ENCODE measurements at regions not wholly inside any gene's neighbourhood (a gene's known extent, or its start where the extent isn't known, plus 50 kb on each side); places are given as distances from the start of the nearest gene placed in this dataset.

DNA sequence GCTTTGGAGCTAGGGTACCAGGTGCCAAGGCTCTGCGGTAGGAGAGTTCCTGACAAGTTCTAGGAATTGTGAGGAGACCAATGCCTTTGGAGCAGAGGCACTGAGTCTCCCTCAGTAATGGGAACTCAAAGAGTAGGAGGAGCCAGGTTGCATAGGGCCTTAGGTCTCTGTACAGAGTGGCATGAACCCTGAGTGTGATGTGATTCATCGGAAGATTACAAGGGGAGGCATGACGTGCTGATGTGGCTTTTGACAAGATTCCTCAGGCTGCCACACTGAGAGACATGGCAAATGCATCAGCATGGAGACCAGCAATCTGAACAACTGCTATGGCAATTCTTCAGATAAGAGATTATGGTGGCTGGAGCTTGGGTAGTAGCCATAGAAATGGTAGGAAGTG, 94.6 kb upstream of the SLC44A3 start:
- Histone ChIP-seq H3K9ac (ENCODE audit: low read depth in 1 of 2, low read length in 2 of 2) (no peak overlapping the region), H3K27me3 (ENCODE audit: control insufficient read depth in 4 of 4, insufficient read depth in 4 of 4, low read length in 3 of 4) (no peaks in the 10 kb centered on the region), H3K36me3 (ENCODE audit: control insufficient read depth in 4 of 4, insufficient read depth in 3 of 4, low read depth in 1 of 4, low read length in 3 of 4) (no peaks in the 10 kb centered on the region), H3K27ac (ENCODE audit: low read depth in 1 of 2, low read length in 2 of 2) (no peak overlapping the region), H3K9me3 (ENCODE audit: control insufficient read depth in 4 of 4, low read length in 3 of 4) (no peaks in the 10 kb centered on the region), H3K4me1 (ENCODE audit: control insufficient read depth in 4 of 4, insufficient read depth in 4 of 4, low read length in 3 of 4) (no peaks in the 10 kb centered on the region), H3K4me3 (ENCODE audit: low read depth in 1 of 3, low read length in 3 of 3) (no peak overlapping the region)
- TF ChIP-seq, protein P1, sequence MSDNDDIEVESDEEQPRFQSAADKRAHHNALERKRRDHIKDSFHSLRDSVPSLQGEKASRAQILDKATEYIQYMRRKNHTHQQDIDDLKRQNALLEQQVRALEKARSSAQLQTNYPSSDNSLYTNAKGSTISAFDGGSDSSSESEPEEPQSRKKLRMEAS (IDR thresholded peaks at IDR 0.05) = no peak
- no peak for TF ChIP-seq FOXA1 (IDR thresholded peaks at IDR 0.05)
- no peak for TF ChIP-seq RAD21 (IDR thresholded peaks at IDR 0.05)
- TF ChIP-seq HNF4A (conservative IDR thresholded peaks at IDR 0.05) = no peak
- no peak for TF ChIP-seq FOXA2 (IDR thresholded peaks at IDR 0.05)
- no peak for TF ChIP-seq YY1 (IDR thresholded peaks at IDR 0.05)
- TF ChIP-seq GABPA (IDR thresholded peaks at IDR 0.05 in 1 of 2, conservative IDR thresholded peaks at IDR 0.05 in 1 of 2) = no peak
- no peak for TF ChIP-seq JUND (IDR thresholded peaks at IDR 0.05)
- DNase-seq (ENCODE audit: low spot score) = no peak
- 98% methylated on average over 3 of the region's 3 CpGs for WGBS

DNA sequence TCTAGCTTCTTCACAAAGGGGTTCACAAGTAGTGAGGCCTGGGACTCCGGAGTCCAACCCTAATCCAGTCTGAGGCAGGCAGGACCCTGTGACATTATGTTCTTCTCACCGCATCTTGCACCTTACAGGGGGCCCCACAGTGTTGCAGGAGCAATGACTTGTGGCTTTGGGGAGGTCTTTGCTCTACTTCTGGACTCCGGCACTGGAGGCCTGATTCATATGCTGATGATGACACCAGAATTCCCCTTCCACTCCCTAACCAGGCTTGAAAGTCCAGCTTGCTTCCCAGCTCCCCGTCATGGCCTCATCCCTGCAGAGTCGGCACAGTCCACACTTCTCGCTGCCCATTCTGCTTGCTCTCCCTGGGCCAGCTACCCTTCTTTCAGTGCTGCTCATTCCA, 96.3 kb upstream of the SLC44A3 start:
- Histone ChIP-seq H3K9me3 (ENCODE audit: control insufficient read depth in 4 of 4, low read length in 3 of 4) (no peaks in the 10 kb centered on the region), H3K36me3 (ENCODE audit: control insufficient read depth in 4 of 4, insufficient read depth in 3 of 4, low read depth in 1 of 4, low read length in 3 of 4) (no peaks in the 10 kb centered on the region), H3K4me1 (ENCODE audit: control insufficient read depth in 4 of 4, insufficient read depth in 4 of 4, low read length in 3 of 4) (no peaks in the 10 kb centered on the region), H3K9ac (ENCODE audit: low read depth in 1 of 2, low read length in 2 of 2) (no peak overlapping the region), H3K4me3 (ENCODE audit: low read depth in 1 of 3, low read length in 3 of 3) (no peak overlapping the region), H3K27me3 (ENCODE audit: control insufficient read depth in 4 of 4, insufficient read depth in 4 of 4, low read length in 3 of 4) (no peaks in the 10 kb centered on the region), H3K27ac (ENCODE audit: low read depth in 1 of 2, low read length in 2 of 2) (no peak overlapping the region)
- DNase-seq (ENCODE audit: low spot score) = no peak
- 91% methylated on average over 6 of the region's 6 CpGs for WGBS
- TF ChIP-seq FOXA2 (IDR thresholded peaks at IDR 0.05) (no peak), SP1 (IDR thresholded peaks at IDR 0.05) (no peak), NR2F2 (IDR thresholded peaks at IDR 0.05) (no peak), YY1 (IDR thresholded peaks at IDR 0.05) (no peak), RXRA (IDR thresholded peaks at IDR 0.05) (no peak)
- TF ChIP-seq, protein P2, sequence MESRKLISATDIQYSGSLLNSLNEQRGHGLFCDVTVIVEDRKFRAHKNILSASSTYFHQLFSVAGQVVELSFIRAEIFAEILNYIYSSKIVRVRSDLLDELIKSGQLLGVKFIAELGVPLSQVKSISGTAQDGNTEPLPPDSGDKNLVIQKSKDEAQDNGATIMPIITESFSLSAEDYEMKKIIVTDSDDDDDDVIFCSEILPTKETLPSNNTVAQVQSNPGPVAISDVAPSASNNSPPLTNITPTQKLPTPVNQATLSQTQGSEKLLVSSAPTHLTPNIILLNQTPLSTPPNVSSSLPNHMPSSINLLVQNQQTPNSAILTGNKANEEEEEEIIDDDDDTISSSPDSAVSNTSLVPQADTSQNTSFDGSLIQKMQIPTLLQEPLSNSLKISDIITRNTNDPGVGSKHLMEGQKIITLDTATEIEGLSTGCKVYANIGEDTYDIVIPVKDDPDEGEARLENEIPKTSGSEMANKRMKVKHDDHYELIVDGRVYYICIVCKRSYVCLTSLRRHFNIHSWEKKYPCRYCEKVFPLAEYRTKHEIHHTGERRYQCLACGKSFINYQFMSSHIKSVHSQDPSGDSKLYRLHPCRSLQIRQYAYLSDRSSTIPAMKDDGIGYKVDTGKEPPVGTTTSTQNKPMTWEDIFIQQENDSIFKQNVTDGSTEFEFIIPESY (IDR thresholded peaks at IDR 0.05) = no peak
- TF ChIP-seq, protein P1 (IDR thresholded peaks at IDR 0.05) = no peak
- TF ChIP-seq, protein P3, sequence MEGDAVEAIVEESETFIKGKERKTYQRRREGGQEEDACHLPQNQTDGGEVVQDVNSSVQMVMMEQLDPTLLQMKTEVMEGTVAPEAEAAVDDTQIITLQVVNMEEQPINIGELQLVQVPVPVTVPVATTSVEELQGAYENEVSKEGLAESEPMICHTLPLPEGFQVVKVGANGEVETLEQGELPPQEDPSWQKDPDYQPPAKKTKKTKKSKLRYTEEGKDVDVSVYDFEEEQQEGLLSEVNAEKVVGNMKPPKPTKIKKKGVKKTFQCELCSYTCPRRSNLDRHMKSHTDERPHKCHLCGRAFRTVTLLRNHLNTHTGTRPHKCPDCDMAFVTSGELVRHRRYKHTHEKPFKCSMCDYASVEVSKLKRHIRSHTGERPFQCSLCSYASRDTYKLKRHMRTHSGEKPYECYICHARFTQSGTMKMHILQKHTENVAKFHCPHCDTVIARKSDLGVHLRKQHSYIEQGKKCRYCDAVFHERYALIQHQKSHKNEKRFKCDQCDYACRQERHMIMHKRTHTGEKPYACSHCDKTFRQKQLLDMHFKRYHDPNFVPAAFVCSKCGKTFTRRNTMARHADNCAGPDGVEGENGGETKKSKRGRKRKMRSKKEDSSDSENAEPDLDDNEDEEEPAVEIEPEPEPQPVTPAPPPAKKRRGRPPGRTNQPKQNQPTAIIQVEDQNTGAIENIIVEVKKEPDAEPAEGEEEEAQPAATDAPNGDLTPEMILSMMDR (IDR thresholded peaks at IDR 0.05; ENCODE audit: low read depth, low read length, missing input control) = no peak

DNA sequence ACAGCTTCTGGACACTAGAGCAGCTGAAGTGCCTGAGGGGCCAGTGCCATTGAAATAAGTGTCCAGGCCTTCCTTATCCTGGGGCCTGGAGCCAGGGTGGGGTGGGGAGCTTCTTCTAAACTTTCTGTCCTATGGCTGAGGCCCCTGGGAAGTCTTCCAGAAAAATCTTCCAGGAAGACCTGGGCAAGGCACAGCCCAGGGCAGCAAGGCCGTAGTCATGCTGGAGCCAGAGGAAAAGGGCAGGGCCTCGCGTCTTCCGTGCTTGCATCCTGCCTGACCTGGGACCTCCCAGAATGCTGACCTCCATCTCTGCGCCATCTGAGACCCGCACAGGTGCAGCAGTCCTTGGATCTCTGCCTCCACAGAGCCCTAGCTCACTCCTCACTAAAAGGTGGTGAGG, 96.7 kb upstream of the SLC44A3 start:
- H3K4me1 ChIP-seq (ENCODE audit: control insufficient read depth in 4 of 4, insufficient read depth in 4 of 4, low read length in 3 of 4) = no peaks in the 10 kb centered on the region
- TF ChIP-seq, protein P3 (IDR thresholded peaks at IDR 0.05; ENCODE audit: low read depth, low read length, missing input control) = no peak
- TF ChIP-seq EGR1 (IDR thresholded peaks at IDR 0.05; ENCODE audit: low read depth in 2 of 2) (no peak), HNF4G (IDR thresholded peaks at IDR 0.05) (no peak), FOXA2 (IDR thresholded peaks at IDR 0.05) (no peak), HNF4A (conservative IDR thresholded peaks at IDR 0.05) (no peak), JUND (IDR thresholded peaks at IDR 0.05) (no peak), FOXA1 (IDR thresholded peaks at IDR 0.05) (no peak), GABPA (IDR thresholded peaks at IDR 0.05 in 1 of 2, conservative IDR thresholded peaks at IDR 0.05 in 1 of 2) (no peak)
- TF ChIP-seq, protein P4, sequence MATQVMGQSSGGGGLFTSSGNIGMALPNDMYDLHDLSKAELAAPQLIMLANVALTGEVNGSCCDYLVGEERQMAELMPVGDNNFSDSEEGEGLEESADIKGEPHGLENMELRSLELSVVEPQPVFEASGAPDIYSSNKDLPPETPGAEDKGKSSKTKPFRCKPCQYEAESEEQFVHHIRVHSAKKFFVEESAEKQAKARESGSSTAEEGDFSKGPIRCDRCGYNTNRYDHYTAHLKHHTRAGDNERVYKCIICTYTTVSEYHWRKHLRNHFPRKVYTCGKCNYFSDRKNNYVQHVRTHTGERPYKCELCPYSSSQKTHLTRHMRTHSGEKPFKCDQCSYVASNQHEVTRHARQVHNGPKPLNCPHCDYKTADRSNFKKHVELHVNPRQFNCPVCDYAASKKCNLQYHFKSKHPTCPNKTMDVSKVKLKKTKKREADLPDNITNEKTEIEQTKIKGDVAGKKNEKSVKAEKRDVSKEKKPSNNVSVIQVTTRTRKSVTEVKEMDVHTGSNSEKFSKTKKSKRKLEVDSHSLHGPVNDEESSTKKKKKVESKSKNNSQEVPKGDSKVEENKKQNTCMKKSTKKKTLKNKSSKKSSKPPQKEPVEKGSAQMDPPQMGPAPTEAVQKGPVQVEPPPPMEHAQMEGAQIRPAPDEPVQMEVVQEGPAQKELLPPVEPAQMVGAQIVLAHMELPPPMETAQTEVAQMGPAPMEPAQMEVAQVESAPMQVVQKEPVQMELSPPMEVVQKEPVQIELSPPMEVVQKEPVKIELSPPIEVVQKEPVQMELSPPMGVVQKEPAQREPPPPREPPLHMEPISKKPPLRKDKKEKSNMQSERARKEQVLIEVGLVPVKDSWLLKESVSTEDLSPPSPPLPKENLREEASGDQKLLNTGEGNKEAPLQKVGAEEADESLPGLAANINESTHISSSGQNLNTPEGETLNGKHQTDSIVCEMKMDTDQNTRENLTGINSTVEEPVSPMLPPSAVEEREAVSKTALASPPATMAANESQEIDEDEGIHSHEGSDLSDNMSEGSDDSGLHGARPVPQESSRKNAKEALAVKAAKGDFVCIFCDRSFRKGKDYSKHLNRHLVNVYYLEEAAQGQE (IDR thresholded peaks at IDR 0.05) = no peak
- no peaks in the 10 kb centered on the region for H3K9me3 ChIP-seq (ENCODE audit: control insufficient read depth in 4 of 4, low read length in 3 of 4)
- no peak overlapping the region for H3K9ac ChIP-seq (ENCODE audit: low read depth in 1 of 2, low read length in 2 of 2)
- WGBS = 75% methylated on average over 6 of the region's 6 CpGs
- H3K36me3 ChIP-seq (ENCODE audit: control insufficient read depth in 4 of 4, insufficient read depth in 3 of 4, low read depth in 1 of 4, low read length in 3 of 4) = no peaks in the 10 kb centered on the region
- H3K27me3 ChIP-seq (ENCODE audit: control insufficient read depth in 4 of 4, insufficient read depth in 4 of 4, low read length in 3 of 4) = no peaks in the 10 kb centered on the region
- DNase-seq (ENCODE audit: low spot score) = no peak
- no peak overlapping the region for H3K27ac ChIP-seq (ENCODE audit: low read depth in 1 of 2, low read length in 2 of 2)
- no peak overlapping the region for H3K4me3 ChIP-seq (ENCODE audit: low read depth in 1 of 3, low read length in 3 of 3)

All from liver (tissue), 8 donors.